ENCODE measurements at regions not wholly inside any gene's neighbourhood (a gene's known extent, or its start where the extent isn't known, plus 50 kb on each side); places are given as distances from the start of the nearest gene placed in this dataset.

GRCh38 chr20:47865912-47866311 is 80.6 kb upstream of the SULF2 start:
- intact Hi-C loops (cut with micrococcal nuclease; ENCODE audit: unreplicated experiment): no loop called here
- Histone ChIP-seq H3K27me3 (replicated peaks; ENCODE audit: insufficient read depth, low read depth, low read length, poor library complexity) (peaks cover 55% of the 10 kb centered on the region), H3K36me3 (ENCODE audit: insufficient read depth, low read length, poor library complexity, severe bottlenecking) (no peaks in the 10 kb centered on the region), H3K4me3 (ENCODE audit: low read depth, low read length, poor library complexity, severe bottlenecking) (no peak overlapping the region), H3K27ac (ENCODE audit: low read depth, low read length, poor library complexity, severe bottlenecking) (no peak overlapping the region), H3K4me1 (ENCODE audit: insufficient read depth, low read length, poor library complexity, severe bottlenecking) (no peaks in the 10 kb centered on the region), H3K9me3 (ENCODE audit: low read depth, low read length, poor library complexity, severe bottlenecking) (no peaks in the 10 kb centered on the region)
- ChIA-PET POLR2A (ENCODE audit: low non-redundant PET) (no interaction called here), CTCF (no interaction called here)
- BruUV-seq (replicated peaks): no TSS peak
- no peak for TF ChIP-seq CTCF (conservative IDR thresholded peaks at IDR 0.05; ENCODE audit: low read depth, low read length)
- no peak for TF ChIP-seq EZH2 (IDR thresholded peaks at IDR 0.05; ENCODE audit: borderline replicate concordance, low read depth, low read length, poor library complexity, severe bottlenecking)
- no peak for DNase-seq (ENCODE audit: low spot score)

GRCh38 chr20:47865451-47865850 is 80.2 kb upstream of the SULF2 start:
- ChIA-PET CTCF (no interaction called here), POLR2A (ENCODE audit: low non-redundant PET) (no interaction called here)
- TF ChIP-seq CTCF (conservative IDR thresholded peaks at IDR 0.05; ENCODE audit: low read depth, low read length) (no peak), EZH2 (IDR thresholded peaks at IDR 0.05; ENCODE audit: borderline replicate concordance, low read depth, low read length, poor library complexity, severe bottlenecking) (no peak)
- no peak overlapping the region for H3K27ac ChIP-seq (ENCODE audit: low read depth, low read length, poor library complexity, severe bottlenecking)
- H3K4me3 ChIP-seq (ENCODE audit: low read depth, low read length, poor library complexity, severe bottlenecking): no peak overlapping the region
- no TSS peak for BruUV-seq (replicated peaks)
- DNase-seq (ENCODE audit: low spot score): no peak
- H3K9me3 ChIP-seq (ENCODE audit: low read depth, low read length, poor library complexity, severe bottlenecking): no peaks in the 10 kb centered on the region
- H3K27me3 ChIP-seq (replicated peaks; ENCODE audit: insufficient read depth, low read depth, low read length, poor library complexity): peaks cover 55% of the 10 kb centered on the region
- no peaks in the 10 kb centered on the region for H3K36me3 ChIP-seq (ENCODE audit: insufficient read depth, low read length, poor library complexity, severe bottlenecking)
- no peaks in the 10 kb centered on the region for H3K4me1 ChIP-seq (ENCODE audit: insufficient read depth, low read length, poor library complexity, severe bottlenecking)
- intact Hi-C loops (cut with micrococcal nuclease; ENCODE audit: unreplicated experiment): no loop called here

- Histone ChIP-seq H3K27me3 (replicated peaks; ENCODE audit: insufficient read depth, low read depth, low read length, poor library complexity) (peaks cover 50% of the 10 kb centered on the region), H3K4me1 (ENCODE audit: insufficient read depth, low read length, poor library complexity, severe bottlenecking) (no peaks in the 10 kb centered on the region), H3K36me3 (ENCODE audit: insufficient read depth, low read length, poor library complexity, severe bottlenecking) (no peaks in the 10 kb centered on the region), H3K27ac (ENCODE audit: low read depth, low read length, poor library complexity, severe bottlenecking) (no peak overlapping the region), H3K4me3 (ENCODE audit: low read depth, low read length, poor library complexity, severe bottlenecking) (no peak overlapping the region), H3K9me3 (ENCODE audit: low read depth, low read length, poor library complexity, severe bottlenecking) (no peaks in the 10 kb centered on the region)
- TF ChIP-seq CTCF (conservative IDR thresholded peaks at IDR 0.05; ENCODE audit: low read depth, low read length): no peak
- TF ChIP-seq EZH2 (IDR thresholded peaks at IDR 0.05; ENCODE audit: borderline replicate concordance, low read depth, low read length, poor library complexity, severe bottlenecking): no peak
- no peak for DNase-seq (ENCODE audit: low spot score)
- ChIA-PET CTCF (no interaction called here), POLR2A (ENCODE audit: low non-redundant PET) (no interaction called here)
- intact Hi-C loops (cut with micrococcal nuclease; ENCODE audit: unreplicated experiment): no loop called here
- no TSS peak for BruUV-seq (replicated peaks)
Observed at GRCh38 chr20:47863981-47864380, 78.7 kb upstream of the SULF2 start.

Data from A673 (cell line).